ENCODE measurements at regions not wholly inside any gene's neighbourhood (a gene's known extent, or its start where the extent isn't known, plus 50 kb on each side); places are given as distances from the start of the nearest gene placed in this dataset.

GRCh38 chr10:24000271-24000813, 208.6 kb upstream of the KIAA1217 start:
- no peak for DNase-seq (ENCODE audit: low spot score in 2 of 2)
- WGBS, 2 donors, result 71 to 86% methylated on average over 8 of the region's 8 CpGs
- Histone ChIP-seq H3K4me1 (no peaks in the 10 kb centered on the region), H3K4me3 (no peak overlapping the region), H3K27ac (no peak overlapping the region), H3K27me3 (no peaks in the 10 kb centered on the region), H3K9me3 (no peaks in the 10 kb centered on the region), H3K36me3 (no peaks in the 10 kb centered on the region)
- no peak for TF ChIP-seq EP300 (IDR thresholded peaks at IDR 0.05)
- TF ChIP-seq CTCF (IDR thresholded peaks at IDR 0.05), result no peak
- TF ChIP-seq POLR2A (IDR thresholded peaks at IDR 0.05), result no peak

- Histone ChIP-seq H3K4me1 (peaks cover 0 to 11% (median 0%) of the 10 kb centered on the region in 4 donors), H3K4me3 (no peak overlapping the region), H3K9me3 (no peaks in the 10 kb centered on the region), H3K36me3 (no peaks in the 10 kb centered on the region), H3K27ac (no peak overlapping the region), H3K27me3 (no peaks in the 10 kb centered on the region)
- WGBS, 2 donors, result 83 to 84% methylated on average over 5 of the region's 5 CpGs
- DNase-seq (ENCODE audit: low spot score in 2 of 2), result no peak
- TF ChIP-seq EP300 (IDR thresholded peaks at IDR 0.05), result no peak
- TF ChIP-seq CTCF (IDR thresholded peaks at IDR 0.05), result no peak
- TF ChIP-seq POLR2A (IDR thresholded peaks at IDR 0.05), result no peak
These were observed 202.2 kb upstream of the KIAA1217 start for GRCh38 chr10:24006741-24007140.

GRCh38 chr10:24007359-24007758, 201.6 kb upstream of the KIAA1217 start:
- peaks cover 0 to 11% (median 0%) of the 10 kb centered on the region in 4 donors for H3K4me1 ChIP-seq
- no peak for DNase-seq (ENCODE audit: low spot score in 2 of 2)
- WGBS, 2 donors, result 56 to 62% methylated on average over 3 of the region's 3 CpGs
- no peaks in the 10 kb centered on the region for H3K36me3 ChIP-seq
- H3K4me3 ChIP-seq, result no peak overlapping the region
- no peak overlapping the region for H3K27ac ChIP-seq
- TF ChIP-seq CTCF (IDR thresholded peaks at IDR 0.05), result no peak
- no peak for TF ChIP-seq EP300 (IDR thresholded peaks at IDR 0.05)
- no peak for TF ChIP-seq POLR2A (IDR thresholded peaks at IDR 0.05)
- H3K27me3 ChIP-seq, result no peaks in the 10 kb centered on the region
- no peaks in the 10 kb centered on the region for H3K9me3 ChIP-seq

- TF ChIP-seq EP300 (IDR thresholded peaks at IDR 0.05) (no peak), CTCF (IDR thresholded peaks at IDR 0.05) (no peak), POLR2A (IDR thresholded peaks at IDR 0.05) (no peak)
- H3K27me3 ChIP-seq, result no peaks in the 10 kb centered on the region
- H3K36me3 ChIP-seq, result no peaks in the 10 kb centered on the region
- H3K4me1 ChIP-seq, result peaks cover 0 to 11% (median 0%) of the 10 kb centered on the region in 4 donors
- H3K4me3 ChIP-seq, result no peak overlapping the region
- no peaks in the 10 kb centered on the region for H3K9me3 ChIP-seq
- H3K27ac ChIP-seq, result peak overlapping the region in 1 of 4 donors; percentile 48
- WGBS, 2 donors, result 40 to 41% methylated on average over 13 of the region's 13 CpGs
- no peak for DNase-seq (ENCODE audit: low spot score in 2 of 2)
These were observed 200.5 kb upstream of the KIAA1217 start for GRCh38 chr10:24008164-24009091.

- no peaks in the 10 kb centered on the region for H3K36me3 ChIP-seq
- H3K4me3 ChIP-seq, result no peak overlapping the region
- H3K4me1 ChIP-seq, result peaks cover 0 to 11% (median 0%) of the 10 kb centered on the region in 4 donors
- whole genome bisulfite sequencing, 2 donors, result 22 to 23% methylated on average over 2 of the region's 2 CpGs
- H3K27me3 ChIP-seq, result no peaks in the 10 kb centered on the region
- TF ChIP-seq POLR2A (IDR thresholded peaks at IDR 0.05), result no peak
- H3K27ac ChIP-seq, result no peak overlapping the region
- H3K9me3 ChIP-seq, result no peaks in the 10 kb centered on the region
- DNase-seq (ENCODE audit: low spot score in 2 of 2), result no peak
These were observed 199.8 kb upstream of the KIAA1217 start for GRCh38 chr10:24009115-24009514.

All from tibial nerve (tissue), 4 donors.